Lower lobe of right lung (tissue), 2 donors: ENCODE measurements at regions not wholly inside any gene's neighbourhood (a gene's known extent, or its start where the extent isn't known, plus 50 kb on each side); places are given as distances from the start of the nearest gene placed in this dataset.
"Not testable (repeated sequence)": the region's sequence is repeated elsewhere in the genome, so short reads cannot be mapped to it uniquely, and the experiment has no call there.

ENCODE experiments used
- ATAC-seq, 2 donors: fragments of 200-7000 bp; cut with Tn5 transposase; one replicate each; pipeline ENCODE4 v1.9.1; 2020 to 2022; ENCODE audit warnings: mild to moderate bottlenecking in 2 of 2, moderate library complexity in 2 of 2
- DNase-seq: peaks from one replicate; pipeline ENCODE4 v3.0.0-alpha.2; 2020
- H3K27ac ChIP-seq: fragments of 200-600 bp; one replicate; pipeline ENCODE4 v1.8.0; 2022
- H3K27me3 ChIP-seq: fragments of 200-600 bp; one replicate; pipeline ENCODE4 v1.8.0; 2022; ENCODE audit warnings: low read depth
- H3K36me3 ChIP-seq: fragments of 200-600 bp; one replicate; pipeline ENCODE4 v1.8.0; 2022; ENCODE audit warnings: mild to moderate bottlenecking
- H3K4me1 ChIP-seq: fragments of 200-600 bp; one replicate; pipeline ENCODE4 v1.8.0; 2022
- H3K4me3 ChIP-seq: fragments of 200-600 bp; one replicate; pipeline ENCODE4 v1.8.0; 2022; ENCODE audit warnings: mild to moderate bottlenecking
- H3K9me3 ChIP-seq: fragments of 200-600 bp; one replicate; pipeline ENCODE4 v1.8.0; 2022
- intact Hi-C: fragments of 100-400 bp; cut with DNase I; formaldehyde crosslinking; loops from one replicate; pipeline ENCODE4 v1.11.0; 2022
- TF ChIP-seq, protein P1 (sequence below): fragments of 200-600 bp; IDR thresholded peaks from one replicate; pipeline ENCODE4 v1.8.0; 2022; ENCODE audit warnings: antibody characterized with exemption, mild to moderate bottlenecking
- donor health status: DM: no; HTN: yes; CAD: no; lungs with severe emphysema.

DNA sequence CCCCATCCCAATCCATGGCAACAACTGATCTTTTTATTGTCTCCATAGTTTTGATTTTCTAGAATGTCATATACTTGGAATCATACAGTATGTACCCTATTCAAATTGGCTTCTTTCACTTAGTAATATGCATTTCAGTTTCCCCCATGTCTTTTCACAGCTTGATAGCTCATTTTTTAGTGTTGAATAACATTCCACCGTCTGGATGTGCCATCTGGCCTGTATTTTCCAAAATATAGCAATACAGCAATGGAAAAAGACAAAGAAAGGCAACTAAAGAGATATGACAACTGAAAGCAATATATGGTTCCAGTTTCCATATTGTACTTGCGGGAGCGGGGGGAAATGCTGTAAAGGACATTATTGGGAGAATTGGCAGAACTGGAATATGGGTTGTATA, 166.4 kb upstream of the NT5E start:
- DNase-seq (no peak), ATAC-seq (no peak)
- H3K27me3 ChIP-seq = no peaks in the 10 kb centered on the region
- no peaks in the 10 kb centered on the region for H3K4me1 ChIP-seq
- H3K36me3 ChIP-seq = no peaks in the 10 kb centered on the region
- H3K27ac ChIP-seq = no peak overlapping the region
- TF ChIP-seq, protein P1, sequence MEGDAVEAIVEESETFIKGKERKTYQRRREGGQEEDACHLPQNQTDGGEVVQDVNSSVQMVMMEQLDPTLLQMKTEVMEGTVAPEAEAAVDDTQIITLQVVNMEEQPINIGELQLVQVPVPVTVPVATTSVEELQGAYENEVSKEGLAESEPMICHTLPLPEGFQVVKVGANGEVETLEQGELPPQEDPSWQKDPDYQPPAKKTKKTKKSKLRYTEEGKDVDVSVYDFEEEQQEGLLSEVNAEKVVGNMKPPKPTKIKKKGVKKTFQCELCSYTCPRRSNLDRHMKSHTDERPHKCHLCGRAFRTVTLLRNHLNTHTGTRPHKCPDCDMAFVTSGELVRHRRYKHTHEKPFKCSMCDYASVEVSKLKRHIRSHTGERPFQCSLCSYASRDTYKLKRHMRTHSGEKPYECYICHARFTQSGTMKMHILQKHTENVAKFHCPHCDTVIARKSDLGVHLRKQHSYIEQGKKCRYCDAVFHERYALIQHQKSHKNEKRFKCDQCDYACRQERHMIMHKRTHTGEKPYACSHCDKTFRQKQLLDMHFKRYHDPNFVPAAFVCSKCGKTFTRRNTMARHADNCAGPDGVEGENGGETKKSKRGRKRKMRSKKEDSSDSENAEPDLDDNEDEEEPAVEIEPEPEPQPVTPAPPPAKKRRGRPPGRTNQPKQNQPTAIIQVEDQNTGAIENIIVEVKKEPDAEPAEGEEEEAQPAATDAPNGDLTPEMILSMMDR = no peak
- no peaks in the 10 kb centered on the region for H3K9me3 ChIP-seq
- intact Hi-C loops = no loop called here
- H3K4me3 ChIP-seq = no peak overlapping the region

DNA sequence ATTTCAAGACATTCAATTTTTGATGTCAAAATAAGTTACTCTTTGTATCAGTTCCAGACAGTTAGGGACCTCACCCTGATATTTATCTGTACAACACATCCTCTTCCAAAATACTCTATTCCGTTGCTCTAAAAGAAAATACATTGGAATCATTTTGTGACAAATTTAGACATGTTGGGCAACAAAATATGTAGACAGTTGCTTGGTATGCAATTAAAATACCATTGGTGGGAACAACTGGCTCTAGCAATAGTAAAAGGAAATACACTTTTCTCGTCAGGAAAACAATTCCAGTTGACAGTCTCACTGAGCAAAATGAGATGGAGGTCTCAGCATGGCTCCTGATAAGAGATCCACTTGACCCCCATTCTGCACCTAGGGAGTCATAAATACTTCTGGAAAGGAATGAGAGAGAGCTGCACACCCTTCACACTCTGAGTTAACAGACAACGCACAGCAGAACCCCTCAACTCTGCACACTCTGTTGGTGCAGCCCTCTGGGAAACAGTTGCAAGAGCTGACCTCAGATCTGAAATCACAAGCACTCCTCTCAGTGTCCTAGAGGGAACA, 171.3 kb upstream of the NT5E start:
- no peak overlapping the region for H3K27ac ChIP-seq
- no peak for ATAC-seq

DNA sequence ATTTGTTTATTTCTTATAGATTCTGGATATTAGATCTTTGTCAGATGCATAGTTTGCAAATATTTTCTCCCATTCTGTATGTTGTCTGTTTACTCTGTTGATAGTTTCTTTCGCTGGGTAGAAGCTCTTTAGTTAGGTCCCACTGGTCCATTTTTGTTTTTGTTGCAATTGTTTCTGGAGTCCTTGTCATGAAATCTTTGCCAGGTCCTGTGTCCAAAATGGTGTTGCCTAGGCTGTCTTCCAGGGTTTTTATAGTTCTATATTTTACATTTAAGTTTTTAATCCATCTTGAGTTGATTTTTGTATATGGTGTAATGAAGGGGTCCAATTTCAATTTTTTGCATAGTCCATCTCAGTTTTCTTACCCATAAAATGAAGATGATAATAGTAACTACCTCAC, 173.9 kb upstream of the NT5E start:
- intact Hi-C loops, H3K4me1 ChIP-seq, DNase-seq, H3K4me3 ChIP-seq, H3K36me3 ChIP-seq, H3K27me3 ChIP-seq, H3K27ac ChIP-seq, ATAC-seq, H3K9me3 ChIP-seq: not testable (repeated sequence)

More for the DNA sequence above, 171.3 kb upstream of the NT5E start:
- Histone ChIP-seq H3K4me3 (no peak overlapping the region), H3K36me3 (no peaks in the 10 kb centered on the region), H3K9me3 (no peaks in the 10 kb centered on the region), H3K27me3 (no peaks in the 10 kb centered on the region), H3K4me1 (no peaks in the 10 kb centered on the region)
- TF ChIP-seq, protein P1 = no peak
- DNase-seq = no peak
- intact Hi-C loops = no loop called here

GRCh38 chr6:85275338-85275985, 174.4 kb upstream of the NT5E start:
- Histone ChIP-seq H3K27ac (no peak overlapping the region), H3K4me1 (no peaks in the 10 kb centered on the region), H3K36me3 (no peaks in the 10 kb centered on the region), H3K27me3 (no peaks in the 10 kb centered on the region), H3K4me3 (no peak overlapping the region), H3K9me3 (no peaks in the 10 kb centered on the region)
- DNase-seq = no peak
- no peak for ATAC-seq
- TF ChIP-seq, protein P1 = no peak
- intact Hi-C loops = no loop called here

- Histone ChIP-seq H3K36me3 (no peaks in the 10 kb centered on the region), H3K9me3 (no peaks in the 10 kb centered on the region), H3K27me3 (no peaks in the 10 kb centered on the region), H3K27ac (no peak overlapping the region), H3K4me3 (no peak overlapping the region), H3K4me1 (no peaks in the 10 kb centered on the region)
- intact Hi-C loops = no loop called here
- ATAC-seq (no peak), DNase-seq (no peak)
- TF ChIP-seq, protein P1 = no peak
Measured at GRCh38 chr6:85273870-85274269, 176.0 kb upstream of the NT5E start.

GRCh38 chr6:85273046-85273445, 176.8 kb upstream of the NT5E start:
- H3K36me3 ChIP-seq = no peaks in the 10 kb centered on the region
- no peak overlapping the region for H3K4me3 ChIP-seq
- no peaks in the 10 kb centered on the region for H3K27me3 ChIP-seq
- no peak overlapping the region for H3K27ac ChIP-seq
- H3K4me1 ChIP-seq = no peaks in the 10 kb centered on the region
- TF ChIP-seq, protein P1 = no peak
- intact Hi-C loops = no loop called here
- DNase-seq (no peak), ATAC-seq (no peak)
- H3K9me3 ChIP-seq = no peaks in the 10 kb centered on the region
